Urothelium cell line (cell line): ENCODE measurements at regions not wholly inside any gene's neighbourhood (a gene's known extent, or its start where the extent isn't known, plus 50 kb on each side); places are given as distances from the start of the nearest gene placed in this dataset.
"Not testable (repeated sequence)": the region's sequence is repeated elsewhere in the genome, so short reads cannot be mapped to it uniquely, and the experiment has no call there.

Experiments
- DNase-seq: peaks from one replicate; pipeline ENCODE4 v3.0.0; 2011; ENCODE audit warnings: low spot score, mixed read lengths
- FAIRE-seq: peaks from 2 replicates; lab custom pipeline; 2011; peaks lifted over from hg19 to GRCh38; lab: Jason Lieb, UNC

- FAIRE-seq (no peak), DNase-seq (no peak)
These were observed 52.7 kb upstream of the ZCCHC13 start for GRCh38 chrX:74251006-74251930.

GRCh38 chrX:74250574-74250973 lies 53.4 kb upstream of the ZCCHC13 start:
- no peak for FAIRE-seq

GRCh38 chrX:74249963-74250362 lies 54.0 kb upstream of the ZCCHC13 start:
- no peak for FAIRE-seq
- DNase-seq: no peak

More at GRCh38 chrX:74250574-74250973, 53.4 kb upstream of the ZCCHC13 start:
- DNase-seq: no peak

DNA sequence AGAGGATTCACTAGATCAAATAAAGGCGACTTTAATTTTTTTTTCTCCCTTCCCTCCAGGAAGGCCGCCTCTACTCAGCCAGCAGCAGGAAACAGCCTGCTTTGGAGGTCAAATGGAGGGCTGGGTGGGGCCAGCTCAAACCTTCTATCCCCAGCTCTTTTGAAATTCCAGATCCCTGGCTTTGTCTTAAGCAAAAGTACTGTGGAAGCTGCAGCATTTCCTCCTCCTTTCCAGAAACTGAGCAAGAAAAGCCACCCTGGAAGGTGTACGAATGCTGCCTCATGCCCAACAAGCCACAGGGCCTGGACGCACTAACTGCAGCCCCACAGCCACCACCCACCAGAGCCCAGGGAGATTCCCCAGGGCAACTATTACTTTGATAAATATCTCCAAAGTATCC lies 55.1 kb upstream of the ZCCHC13 start:
- DNase-seq (no peak), FAIRE-seq (no peak)

DNA sequence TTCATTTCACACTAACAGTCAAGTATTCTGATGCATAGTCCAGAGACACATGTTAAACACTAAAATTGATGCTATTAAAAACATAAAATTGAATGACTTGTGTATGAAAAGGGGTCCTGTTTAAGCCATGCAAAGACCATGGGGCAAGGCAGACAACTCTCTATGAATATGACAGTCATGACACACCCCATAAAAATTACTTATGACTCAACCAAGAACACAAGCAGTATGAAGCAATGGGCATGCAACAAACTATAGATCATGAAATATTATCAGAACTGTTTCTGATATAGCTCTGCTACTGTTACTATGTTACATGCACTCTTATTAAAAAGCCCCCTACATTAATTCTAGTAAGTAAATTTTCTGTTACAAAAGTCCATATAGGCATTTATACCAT lies 57.5 kb upstream of the ZCCHC13 start:
- FAIRE-seq (no peak), DNase-seq (no peak)

DNA sequence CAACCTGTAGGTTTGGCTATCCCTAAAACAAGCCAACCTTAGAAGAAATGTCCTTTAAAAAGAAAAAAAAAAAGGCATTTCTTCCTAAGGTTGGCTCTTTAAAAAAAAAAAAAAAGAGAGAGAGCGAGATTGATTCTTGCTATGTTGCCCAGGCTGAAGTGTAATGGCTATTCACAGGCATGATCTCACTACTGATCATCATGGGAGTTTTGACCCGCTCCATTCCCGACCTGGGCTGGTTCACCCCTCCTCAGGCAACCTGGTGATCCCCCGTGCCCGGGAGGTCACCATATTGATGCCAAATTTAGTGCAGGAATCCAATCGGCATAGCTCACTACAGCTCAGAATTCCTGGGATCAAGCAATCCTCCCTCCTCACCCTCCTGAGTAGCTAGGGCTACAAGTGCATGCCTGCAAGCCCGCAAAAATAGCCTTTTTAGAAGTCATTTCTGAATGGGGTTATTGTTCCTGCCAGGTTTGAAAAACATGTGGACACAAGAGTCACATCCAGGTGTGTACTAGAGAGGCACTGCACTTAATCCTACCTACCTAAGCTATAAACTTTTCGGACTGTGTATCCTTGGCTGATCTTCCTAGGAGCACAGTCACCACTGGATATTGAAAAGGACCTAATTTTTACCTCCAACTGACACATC lies 61.4 kb upstream of the ZCCHC13 start:
- DNase-seq: peak; percentile 6
- FAIRE-seq: no peak

DNA sequence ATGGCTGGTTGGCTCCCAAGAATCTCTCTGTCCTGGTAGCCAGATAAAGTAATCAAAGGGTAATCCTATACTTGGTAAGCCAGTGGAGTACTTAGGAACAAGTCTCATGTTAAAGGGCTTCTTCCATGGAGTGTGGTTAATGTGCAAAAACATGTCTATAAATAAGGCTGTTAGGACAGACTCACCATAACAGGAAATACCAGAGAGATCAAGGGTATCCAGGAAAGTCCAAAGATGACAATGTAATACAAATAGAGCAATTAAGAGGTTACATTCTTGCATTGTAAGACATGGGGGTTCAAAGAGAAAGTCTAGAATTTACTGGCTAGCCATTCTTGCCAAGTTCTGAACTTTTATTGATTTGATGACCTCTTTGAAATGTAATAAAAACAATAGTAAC lies 61.9 kb upstream of the ZCCHC13 start:
- DNase-seq (peak; percentile 3), FAIRE-seq (no peak)

- DNase-seq (no peak), FAIRE-seq (no peak)
These were observed 65.2 kb upstream of the ZCCHC13 start for GRCh38 chrX:74238771-74239170.

DNA sequence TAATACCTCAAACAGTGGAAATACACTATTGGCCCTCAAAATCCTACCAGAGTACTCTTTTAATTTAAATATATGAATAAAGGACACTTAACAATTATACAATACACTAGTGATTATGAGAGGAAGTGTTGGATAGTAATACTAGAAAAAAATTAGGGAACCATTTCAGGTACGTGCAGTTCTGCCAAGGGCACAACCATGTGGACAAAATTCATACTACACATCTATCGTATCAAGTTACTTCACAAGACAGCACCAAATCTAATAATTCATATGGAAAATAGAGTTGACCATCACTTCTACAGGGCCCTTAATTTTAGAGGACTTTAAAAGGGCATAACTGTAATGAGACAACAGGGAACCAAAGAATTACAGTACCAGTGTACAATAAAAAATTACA lies 69.2 kb upstream of the ZCCHC13 start:
- DNase-seq (no peak), FAIRE-seq (no peak)

DNA sequence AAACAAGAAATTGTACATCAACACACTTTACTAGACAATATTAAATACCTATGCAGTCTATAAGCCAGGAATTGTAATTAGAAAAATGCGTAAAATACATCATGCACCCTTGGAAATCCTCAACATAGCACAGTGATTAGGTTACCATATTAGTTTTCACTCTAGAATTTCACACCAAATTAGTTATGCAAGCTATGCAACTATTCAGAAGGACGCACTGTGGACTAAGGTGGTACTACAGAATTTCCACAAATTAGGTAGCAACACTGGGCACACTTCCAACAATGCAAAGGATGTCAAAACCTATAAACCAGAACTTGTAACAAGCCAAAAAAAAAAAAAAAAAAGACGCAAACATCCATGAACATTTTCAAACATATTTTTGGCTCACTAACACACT lies 71.1 kb upstream of the ZCCHC13 start:
- no peak for FAIRE-seq
- DNase-seq: peak; percentile 6

DNA sequence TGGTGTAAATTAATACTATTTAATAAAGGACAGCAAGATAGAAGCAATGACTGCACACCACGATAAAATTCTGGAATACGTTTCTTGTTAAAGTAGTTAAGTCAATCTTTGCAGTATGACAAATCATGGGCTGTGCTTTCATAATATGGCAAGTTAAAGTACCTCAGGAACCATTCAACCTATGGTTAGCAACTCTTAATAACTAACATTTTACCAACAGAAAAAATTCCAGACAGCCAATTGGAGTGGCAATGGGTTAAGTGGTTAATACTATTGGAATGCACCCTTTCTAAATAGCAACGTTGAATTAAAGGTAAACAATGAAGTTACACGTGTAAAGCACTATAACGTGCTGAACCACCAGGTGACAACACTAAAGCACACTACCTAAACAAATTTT lies 72.4 kb upstream of the ZCCHC13 start:
- FAIRE-seq (no peak), DNase-seq (no peak)

DNA sequence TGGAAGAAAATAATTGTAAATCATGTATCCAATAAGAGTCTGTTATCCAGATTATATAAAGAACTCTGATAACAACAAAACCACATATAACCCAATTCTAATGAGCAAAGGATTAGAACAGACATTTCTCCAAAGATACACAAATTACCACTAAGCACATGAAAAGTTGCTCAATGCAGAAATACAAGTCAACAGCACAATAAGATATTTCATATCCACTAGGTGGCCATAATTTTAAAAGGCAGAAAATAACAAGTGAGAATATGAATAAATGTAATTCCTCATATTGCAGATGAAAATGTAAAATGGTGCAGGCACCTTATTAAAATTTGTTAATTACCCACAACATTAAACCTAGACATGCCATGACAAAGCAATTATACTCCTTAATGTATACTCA lies 73.9 kb upstream of the ZCCHC13 start:
- no peak for DNase-seq
- FAIRE-seq: no peak

- no peak for DNase-seq
- FAIRE-seq: no peak
These were observed 78.9 kb upstream of the ZCCHC13 start for GRCh38 chrX:74225111-74225510.

GRCh38 chrX:74220277-74220676 lies 83.7 kb upstream of the ZCCHC13 start:
- DNase-seq (no peak), FAIRE-seq (no peak)

DNA sequence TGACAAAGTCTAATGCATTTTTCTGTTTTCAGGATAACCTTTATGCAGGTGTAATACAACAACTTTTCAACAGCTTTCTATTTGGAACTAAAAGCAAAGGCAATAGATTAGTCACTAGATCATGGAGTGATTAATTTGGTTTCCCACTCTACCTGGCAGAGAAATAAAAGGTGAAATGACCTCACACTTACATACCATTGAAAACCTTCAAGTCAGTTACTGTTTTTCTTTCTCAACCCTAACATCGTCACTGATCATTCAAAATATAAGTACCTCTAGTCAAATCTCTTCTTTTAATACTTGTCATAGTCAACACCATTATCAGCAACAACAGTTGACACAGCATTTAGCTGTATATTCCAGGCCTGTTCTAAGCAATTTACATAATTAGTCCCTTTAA lies 85.1 kb upstream of the ZCCHC13 start:
- FAIRE-seq (no peak), DNase-seq (no peak)

- no peak for DNase-seq
- no peak for FAIRE-seq
These were observed 87.6 kb upstream of the ZCCHC13 start for GRCh38 chrX:74216421-74216820.

- FAIRE-seq (no peak), DNase-seq (no peak)
These were observed 92.1 kb upstream of the ZCCHC13 start for GRCh38 chrX:74211911-74212310.

- FAIRE-seq (no peak), DNase-seq (no peak)
These were observed 96.4 kb upstream of the ZCCHC13 start for GRCh38 chrX:74207539-74207938.

GRCh38 chrX:74195605-74196004 lies 108.4 kb upstream of the ZCCHC13 start:
- DNase-seq (no peak), FAIRE-seq (no peak)

GRCh38 chrX:74195120-74195519 lies 108.9 kb upstream of the ZCCHC13 start:
- FAIRE-seq (no peak), DNase-seq (no peak)

DNA sequence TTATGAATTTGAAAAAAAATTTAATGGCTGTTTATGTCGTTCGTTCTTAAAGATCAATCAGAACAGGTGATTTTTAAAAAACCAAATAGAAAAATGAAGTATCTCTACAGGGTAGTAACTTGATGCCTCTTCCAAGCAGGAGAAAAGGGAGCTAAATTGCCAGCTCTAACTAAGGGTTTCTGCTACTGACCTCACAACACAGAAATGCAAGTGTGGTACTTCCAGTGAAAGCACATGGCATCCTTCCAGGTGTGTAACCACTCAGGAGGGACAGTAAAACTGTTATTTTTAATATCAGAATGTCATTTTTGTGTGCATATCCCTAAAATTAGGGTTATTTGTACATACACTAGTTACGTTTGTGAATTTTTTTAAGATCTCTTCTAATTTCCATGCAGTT lies 116.8 kb upstream of the ZCCHC13 start:
- FAIRE-seq (no peak), DNase-seq (no peak)

- FAIRE-seq: not testable (repeated sequence)
These were observed 120.9 kb upstream of the ZCCHC13 start for GRCh38 chrX:74183047-74183446.

More at GRCh38 chrX:74183047-74183446, 120.9 kb upstream of the ZCCHC13 start:
- not testable (repeated sequence) for DNase-seq
